MM.1S (cell line): ENCODE measurements at regions not wholly inside any gene's neighbourhood (a gene's known extent, or its start where the extent isn't known, plus 50 kb on each side); places are given as distances from the start of the nearest gene placed in this dataset.

Experiments
- EZH2phosphoT487 ChIP-seq: fragments of 300-600 bp; sonication (generic); IDR thresholded peaks from 2 replicates; pipeline ENCODE4 v1.6.1; 2018; ENCODE audit warnings: antibody characterized with exemption, low read length
- TF ChIP-seq, protein P1 (sequence below): fragments of 300-600 bp; sonication (generic); IDR thresholded peaks from 2 replicates; pipeline ENCODE4 v1.5.1; 2016; ENCODE audit warnings: antibody characterized with exemption, low read length, mixed read lengths

DNA sequence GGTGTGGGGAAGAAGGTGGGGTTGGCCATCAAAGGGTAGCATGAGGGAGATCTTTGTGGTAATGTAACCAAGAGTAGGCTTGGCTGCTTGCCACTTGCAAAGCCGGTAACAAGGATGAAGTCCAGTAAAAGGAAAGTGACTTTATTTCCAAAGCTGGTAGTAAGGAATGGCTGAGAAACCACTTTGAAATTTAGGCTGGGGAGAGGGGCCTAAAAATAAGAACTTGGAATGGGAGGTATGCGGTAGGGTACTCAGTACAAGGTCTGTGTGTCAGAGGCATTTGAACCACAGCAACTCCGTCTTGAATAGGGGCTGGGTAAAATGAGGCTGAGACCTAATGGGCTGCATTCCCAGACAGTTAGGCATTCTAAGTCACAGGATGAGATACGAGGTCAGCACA lies 216.0 kb upstream of the ISX start:
- TF ChIP-seq EZH2phosphoT487: no peak
- TF ChIP-seq, protein P1, sequence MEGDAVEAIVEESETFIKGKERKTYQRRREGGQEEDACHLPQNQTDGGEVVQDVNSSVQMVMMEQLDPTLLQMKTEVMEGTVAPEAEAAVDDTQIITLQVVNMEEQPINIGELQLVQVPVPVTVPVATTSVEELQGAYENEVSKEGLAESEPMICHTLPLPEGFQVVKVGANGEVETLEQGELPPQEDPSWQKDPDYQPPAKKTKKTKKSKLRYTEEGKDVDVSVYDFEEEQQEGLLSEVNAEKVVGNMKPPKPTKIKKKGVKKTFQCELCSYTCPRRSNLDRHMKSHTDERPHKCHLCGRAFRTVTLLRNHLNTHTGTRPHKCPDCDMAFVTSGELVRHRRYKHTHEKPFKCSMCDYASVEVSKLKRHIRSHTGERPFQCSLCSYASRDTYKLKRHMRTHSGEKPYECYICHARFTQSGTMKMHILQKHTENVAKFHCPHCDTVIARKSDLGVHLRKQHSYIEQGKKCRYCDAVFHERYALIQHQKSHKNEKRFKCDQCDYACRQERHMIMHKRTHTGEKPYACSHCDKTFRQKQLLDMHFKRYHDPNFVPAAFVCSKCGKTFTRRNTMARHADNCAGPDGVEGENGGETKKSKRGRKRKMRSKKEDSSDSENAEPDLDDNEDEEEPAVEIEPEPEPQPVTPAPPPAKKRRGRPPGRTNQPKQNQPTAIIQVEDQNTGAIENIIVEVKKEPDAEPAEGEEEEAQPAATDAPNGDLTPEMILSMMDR: no peak
